ACC112 (cell line): ENCODE measurements at regions not wholly inside any gene's neighbourhood (a gene's known extent, or its start where the extent isn't known, plus 50 kb on each side); places are given as distances from the start of the nearest gene placed in this dataset.

Experiments used
- H2AFZ ChIP-seq: fragments of 200-600 bp; sonication (generic); one replicate; pipeline ENCODE4 v1.6.0; 2017; ENCODE audit warnings: antibody characterized with exemption, low read length; ENCODE audit not compliant: unreplicated experiment
- H3K27ac ChIP-seq: fragments of 200-600 bp; sonication (generic); 2 replicates; pipeline ENCODE4 v1.5.1; 2014; ENCODE audit warnings: low read depth, mild to moderate bottlenecking, antibody characterized with exemption, low read length, moderate library complexity
- H3K27me3 ChIP-seq: fragments of 200-600 bp; sonication (generic); 2 replicates; pipeline ENCODE4 v1.6.1; 2014; ENCODE audit warnings: mild to moderate bottlenecking, antibody characterized with exemption, low read length, moderate library complexity, mixed read lengths; ENCODE audit not compliant: insufficient read depth
- H3K36me3 ChIP-seq: fragments of 200-600 bp; sonication (generic); 2 replicates; pipeline ENCODE4 v1.6.1; 2016; ENCODE audit warnings: mild to moderate bottlenecking, antibody characterized with exemption, low read length, moderate library complexity, mixed read lengths; ENCODE audit not compliant: insufficient read depth
- H3K4me1 ChIP-seq: fragments of 200-600 bp; sonication (generic); one replicate; pipeline ENCODE4 v1.6.1; 2016; ENCODE audit warnings: low read length, mixed read lengths; ENCODE audit not compliant: insufficient read depth, unreplicated experiment, control insufficient read depth
- H3K4me3 ChIP-seq: fragments of 200-600 bp; sonication (generic); 2 replicates; pipeline ENCODE4 v1.5.1; 2014; ENCODE audit warnings: mild to moderate bottlenecking, low read depth, low read length
- H3K79me2 ChIP-seq: fragments of 200-600 bp; sonication (generic); one replicate; pipeline ENCODE4 v1.6.0; 2016; ENCODE audit warnings: low read length; ENCODE audit not compliant: control insufficient read depth, unreplicated experiment, insufficient read depth

- H3K27ac ChIP-seq = no peak overlapping the region
- H3K27me3 ChIP-seq = no peaks in the 10 kb centered on the region
- no peak overlapping the region for H2AFZ ChIP-seq
- no peaks in the 10 kb centered on the region for H3K36me3 ChIP-seq
- H3K79me2 ChIP-seq = no peaks in the 10 kb centered on the region
- H3K4me3 ChIP-seq = no peak overlapping the region
- H3K4me1 ChIP-seq = no peaks in the 10 kb centered on the region
Measured at GRCh38 chr1:208538587-208538986, 294.4 kb upstream of the PLXNA2 start.

- Histone ChIP-seq H3K27ac (no peak overlapping the region), H2AFZ (no peak overlapping the region), H3K27me3 (no peaks in the 10 kb centered on the region), H3K79me2 (no peaks in the 10 kb centered on the region), H3K4me1 (no peaks in the 10 kb centered on the region), H3K4me3 (no peak overlapping the region), H3K36me3 (no peaks in the 10 kb centered on the region)
Measured at GRCh38 chr1:208540724-208541123, 296.5 kb upstream of the PLXNA2 start.

GRCh38 chr1:208541225-208541855 lies 297.2 kb upstream of the PLXNA2 start:
- Histone ChIP-seq H3K4me1 (no peaks in the 10 kb centered on the region), H3K36me3 (no peaks in the 10 kb centered on the region), H3K27ac (no peak overlapping the region), H3K4me3 (no peak overlapping the region), H3K27me3 (no peaks in the 10 kb centered on the region), H3K79me2 (no peaks in the 10 kb centered on the region), H2AFZ (no peak overlapping the region)

- H3K4me3 ChIP-seq = no peak overlapping the region
- H3K27me3 ChIP-seq = no peaks in the 10 kb centered on the region
- no peak overlapping the region for H3K27ac ChIP-seq
- H3K36me3 ChIP-seq = no peaks in the 10 kb centered on the region
- no peaks in the 10 kb centered on the region for H3K79me2 ChIP-seq
- H2AFZ ChIP-seq = no peak overlapping the region
- no peaks in the 10 kb centered on the region for H3K4me1 ChIP-seq
Measured at GRCh38 chr1:208542309-208542708, 298.1 kb upstream of the PLXNA2 start.

GRCh38 chr1:208544053-208544452 lies 299.9 kb upstream of the PLXNA2 start:
- no peak overlapping the region for H3K27ac ChIP-seq
- H2AFZ ChIP-seq = no peak overlapping the region
- H3K36me3 ChIP-seq = no peaks in the 10 kb centered on the region

GRCh38 chr1:208544794-208545193 lies 300.6 kb upstream of the PLXNA2 start:
- Histone ChIP-seq H2AFZ (no peak overlapping the region), H3K4me1 (no peaks in the 10 kb centered on the region), H3K79me2 (no peaks in the 10 kb centered on the region), H3K36me3 (no peaks in the 10 kb centered on the region), H3K27ac (no peak overlapping the region), H3K27me3 (no peaks in the 10 kb centered on the region), H3K4me3 (no peak overlapping the region)

More at GRCh38 chr1:208544053-208544452, 299.9 kb upstream of the PLXNA2 start:
- H3K4me1 ChIP-seq = no peaks in the 10 kb centered on the region
- H3K79me2 ChIP-seq = no peaks in the 10 kb centered on the region
- no peaks in the 10 kb centered on the region for H3K27me3 ChIP-seq
- H3K4me3 ChIP-seq = no peak overlapping the region

GRCh38 chr1:208551024-208551423 lies 306.8 kb upstream of the PLXNA2 start:
- no peaks in the 10 kb centered on the region for H3K4me1 ChIP-seq
- H3K79me2 ChIP-seq = no peaks in the 10 kb centered on the region
- no peaks in the 10 kb centered on the region for H3K27me3 ChIP-seq
- no peak overlapping the region for H3K4me3 ChIP-seq
- H3K36me3 ChIP-seq = no peaks in the 10 kb centered on the region
- no peak overlapping the region for H3K27ac ChIP-seq
- H2AFZ ChIP-seq = no peak overlapping the region

GRCh38 chr1:208551633-208552320 lies 307.6 kb upstream of the PLXNA2 start:
- Histone ChIP-seq H3K4me1 (no peaks in the 10 kb centered on the region), H3K36me3 (no peaks in the 10 kb centered on the region), H3K79me2 (no peaks in the 10 kb centered on the region), H3K27ac (no peak overlapping the region), H3K27me3 (no peaks in the 10 kb centered on the region), H3K4me3 (no peak overlapping the region), H2AFZ (no peak overlapping the region)

GRCh38 chr1:208552928-208553327 lies 308.7 kb upstream of the PLXNA2 start:
- H3K36me3 ChIP-seq = no peaks in the 10 kb centered on the region
- H3K27me3 ChIP-seq = no peaks in the 10 kb centered on the region
- no peak overlapping the region for H3K27ac ChIP-seq
- no peak overlapping the region for H3K4me3 ChIP-seq
- no peaks in the 10 kb centered on the region for H3K4me1 ChIP-seq
- no peaks in the 10 kb centered on the region for H3K79me2 ChIP-seq
- no peak overlapping the region for H2AFZ ChIP-seq

- Histone ChIP-seq H3K4me3 (no peak overlapping the region), H3K79me2 (no peaks in the 10 kb centered on the region), H3K4me1 (no peaks in the 10 kb centered on the region), H3K27me3 (no peaks in the 10 kb centered on the region), H2AFZ (no peak overlapping the region), H3K36me3 (no peaks in the 10 kb centered on the region), H3K27ac (no peak overlapping the region)
Measured at GRCh38 chr1:208556461-208556860, 312.3 kb upstream of the PLXNA2 start.

GRCh38 chr1:208557046-208557722 lies 313.0 kb upstream of the PLXNA2 start:
- Histone ChIP-seq H3K27ac (no peak overlapping the region), H3K4me3 (no peak overlapping the region), H3K79me2 (no peaks in the 10 kb centered on the region), H3K27me3 (no peaks in the 10 kb centered on the region), H3K36me3 (no peaks in the 10 kb centered on the region), H2AFZ (no peak overlapping the region), H3K4me1 (no peaks in the 10 kb centered on the region)
